ENCODE measurements at regions not wholly inside any gene's neighbourhood (a gene's known extent, or its start where the extent isn't known, plus 50 kb on each side); places are given as distances from the start of the nearest gene placed in this dataset.

DNA sequence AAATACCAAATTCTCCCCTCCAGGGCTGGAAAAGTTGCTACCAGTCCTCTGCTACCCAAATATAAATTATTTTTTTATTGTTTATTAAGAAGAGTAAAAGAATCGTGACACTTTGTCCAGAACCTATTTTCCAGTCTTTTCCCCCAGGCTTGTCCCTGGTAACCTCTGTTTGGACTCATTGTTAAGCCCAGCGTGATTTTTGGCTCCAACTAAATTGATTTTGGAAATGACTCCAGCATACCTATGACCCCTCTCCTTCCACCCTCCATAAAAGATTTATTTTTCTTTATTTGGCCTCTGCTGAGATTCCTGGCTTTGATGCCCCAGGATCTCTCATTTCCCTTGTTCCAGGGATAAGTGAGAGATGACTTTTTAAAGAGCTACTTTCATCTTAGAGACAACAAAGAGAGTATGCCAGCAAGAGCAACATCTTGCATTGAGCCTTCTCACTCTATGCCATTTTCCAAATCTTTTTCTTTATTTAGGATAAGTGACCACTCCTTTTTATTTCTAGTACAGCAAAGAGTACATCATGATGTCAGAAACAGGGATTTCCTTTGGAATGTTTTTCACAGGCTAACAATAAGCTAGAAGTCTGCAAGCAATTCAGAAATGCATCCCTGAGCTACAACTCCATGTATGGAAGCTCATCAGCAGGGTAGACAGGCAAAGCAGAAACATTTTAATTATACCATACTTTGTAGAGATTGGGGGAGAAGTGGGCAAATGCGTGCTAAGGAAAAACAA, 75.8 kb downstream of the DAD1 start:
- DNase-seq (ENCODE audit: insufficient read length, low spot score) (no peak), FAIRE-seq (no peak)
- TF ChIP-seq POLR2A (IDR thresholded peaks at IDR 0.05; ENCODE audit: low read depth, low read length), result no peak

DNA sequence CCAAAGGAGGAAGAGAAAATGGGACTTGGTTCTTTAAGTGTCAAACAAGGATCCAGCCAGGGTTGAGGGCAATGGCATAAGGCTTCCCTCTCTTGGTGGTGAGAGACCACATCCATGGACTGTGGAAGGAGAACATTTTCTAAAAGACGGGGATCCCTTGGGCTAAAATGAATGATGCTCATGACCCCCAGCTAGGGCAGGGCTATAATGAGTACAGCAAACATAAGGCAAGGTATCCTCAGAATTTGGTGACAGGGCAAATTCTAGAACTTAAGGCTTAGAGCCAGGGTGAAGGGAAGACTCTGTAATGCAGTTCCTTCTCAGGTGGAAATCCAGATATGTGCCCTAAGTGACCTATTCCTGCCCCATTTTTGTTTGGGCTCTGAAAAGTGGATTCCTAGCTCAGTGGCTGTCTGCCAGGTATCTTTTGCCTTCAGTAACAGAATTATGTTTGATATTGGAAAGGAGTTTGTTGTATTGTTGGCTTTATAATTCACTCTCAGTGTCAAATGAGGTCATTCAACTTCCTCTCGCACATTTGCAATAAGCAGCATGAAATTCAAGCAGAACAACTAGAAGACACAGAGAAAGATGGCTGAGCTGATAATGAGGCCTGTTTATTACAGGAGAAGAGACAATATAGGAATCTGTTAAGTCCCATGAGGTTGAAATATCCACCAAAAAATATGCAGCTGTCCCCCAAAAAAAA, 76.8 kb downstream of the DAD1 start:
- TF ChIP-seq POLR2A (IDR thresholded peaks at IDR 0.05; ENCODE audit: low read depth, low read length), result no peak
- no peak for DNase-seq (ENCODE audit: insufficient read length, low spot score)
- FAIRE-seq, result no peak

- FAIRE-seq, result no peak
Measured at GRCh38 chr14:22510527-22511110, 78.4 kb downstream of the DAD1 start.

GRCh38 chr14:22509751-22510300, 79.2 kb downstream of the DAD1 start:
- no peak for TF ChIP-seq POLR2A (IDR thresholded peaks at IDR 0.05; ENCODE audit: low read depth, low read length)
- FAIRE-seq (no peak), DNase-seq (ENCODE audit: insufficient read length, low spot score) (no peak)

More at GRCh38 chr14:22510527-22511110, 78.4 kb downstream of the DAD1 start:
- no peak for TF ChIP-seq POLR2A (IDR thresholded peaks at IDR 0.05; ENCODE audit: low read depth, low read length)
- no peak for DNase-seq (ENCODE audit: insufficient read length, low spot score)

DNA sequence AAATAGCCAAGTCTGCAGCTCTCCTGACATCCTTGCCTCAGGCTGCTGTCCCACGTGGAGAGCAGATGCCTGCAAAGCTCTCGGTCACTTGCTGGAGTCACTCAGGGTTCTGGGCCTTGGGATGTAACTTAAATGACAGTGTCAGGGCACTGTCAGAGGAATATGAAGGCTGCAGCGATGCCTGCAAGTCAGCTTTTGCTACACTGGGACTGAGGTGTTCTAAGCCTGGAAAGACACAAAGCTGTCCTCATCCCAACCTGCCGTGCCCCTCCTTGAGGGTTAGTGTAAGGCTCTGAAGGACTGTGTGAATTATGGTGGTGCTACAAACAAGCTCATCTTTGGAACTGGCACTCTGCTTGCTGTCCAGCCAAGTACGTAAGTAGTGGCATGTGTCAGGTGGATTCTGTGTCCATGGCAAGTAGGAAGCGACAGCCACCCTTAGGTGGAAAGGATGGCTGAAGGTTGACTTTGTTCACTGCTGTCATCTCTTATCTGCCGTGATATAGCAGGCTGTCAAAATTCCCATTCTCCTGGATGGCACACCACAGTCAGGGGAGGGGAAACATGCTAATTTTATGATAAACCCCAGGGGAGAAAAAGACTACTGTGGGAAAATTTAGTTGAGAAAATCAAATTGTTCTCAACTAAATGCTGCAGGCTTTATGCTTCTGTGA, 79.9 kb downstream of the DAD1 start:
- FAIRE-seq, result no peak
- no peak for DNase-seq (ENCODE audit: insufficient read length, low spot score)
- TF ChIP-seq POLR2A (IDR thresholded peaks at IDR 0.05; ENCODE audit: low read depth, low read length), result no peak

GRCh38 chr14:22508662-22509035, 80.4 kb downstream of the DAD1 start:
- TF ChIP-seq POLR2A (IDR thresholded peaks at IDR 0.05; ENCODE audit: low read depth, low read length), result no peak
- DNase-seq (ENCODE audit: insufficient read length, low spot score) (no peak), FAIRE-seq (no peak)

- FAIRE-seq (no peak), DNase-seq (ENCODE audit: insufficient read length, low spot score) (no peak)
- no peak for TF ChIP-seq POLR2A (IDR thresholded peaks at IDR 0.05; ENCODE audit: low read depth, low read length)
Measured at GRCh38 chr14:22508150-22508457, 80.9 kb downstream of the DAD1 start.

GRCh38 chr14:22506778-22507351, 82.2 kb downstream of the DAD1 start:
- DNase-seq (ENCODE audit: insufficient read length, low spot score) (no peak), FAIRE-seq (no peak)
- TF ChIP-seq POLR2A (IDR thresholded peaks at IDR 0.05; ENCODE audit: low read depth, low read length), result no peak

- no peak for DNase-seq (ENCODE audit: insufficient read length, low spot score)
- no peak for FAIRE-seq
- no peak for TF ChIP-seq POLR2A (IDR thresholded peaks at IDR 0.05; ENCODE audit: low read depth, low read length)
Measured at GRCh38 chr14:22506378-22506710, 82.7 kb downstream of the DAD1 start.

DNA sequence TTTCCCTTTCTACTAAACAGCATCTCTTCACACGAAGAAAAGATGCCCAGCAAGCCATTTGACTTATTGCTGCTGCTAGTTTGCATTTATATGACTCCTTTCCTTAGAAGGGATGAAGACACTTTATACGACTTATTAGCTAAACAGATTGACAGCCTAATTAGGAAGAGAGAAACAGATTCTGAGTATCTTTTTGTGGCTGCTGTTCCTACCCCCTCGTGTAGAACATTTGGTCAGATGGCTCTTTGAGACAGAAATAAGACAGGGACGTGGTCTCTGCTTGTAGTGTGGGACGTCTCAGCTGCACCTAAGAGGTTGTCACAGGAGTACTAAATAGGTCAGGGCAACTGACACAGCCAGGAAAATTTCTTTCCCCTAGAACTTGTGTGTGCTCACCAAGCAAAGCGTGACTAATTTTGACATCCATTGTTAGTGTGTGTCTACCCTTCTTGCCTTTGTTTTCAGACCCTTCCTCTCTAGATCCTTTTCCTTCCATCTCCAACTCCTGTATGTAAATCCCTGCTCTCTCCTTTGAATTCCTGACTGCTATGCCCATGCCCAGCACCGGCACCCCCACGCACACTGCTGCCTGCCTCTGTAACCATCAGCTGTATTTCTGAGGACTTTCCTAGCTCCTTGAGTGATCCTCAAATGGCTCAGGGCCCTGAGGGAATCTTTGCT, 83.2 kb downstream of the DAD1 start:
- TF ChIP-seq POLR2A (IDR thresholded peaks at IDR 0.05; ENCODE audit: low read depth, low read length), result no peak
- DNase-seq (ENCODE audit: insufficient read length, low spot score), result no peak
- no peak for FAIRE-seq

DNA sequence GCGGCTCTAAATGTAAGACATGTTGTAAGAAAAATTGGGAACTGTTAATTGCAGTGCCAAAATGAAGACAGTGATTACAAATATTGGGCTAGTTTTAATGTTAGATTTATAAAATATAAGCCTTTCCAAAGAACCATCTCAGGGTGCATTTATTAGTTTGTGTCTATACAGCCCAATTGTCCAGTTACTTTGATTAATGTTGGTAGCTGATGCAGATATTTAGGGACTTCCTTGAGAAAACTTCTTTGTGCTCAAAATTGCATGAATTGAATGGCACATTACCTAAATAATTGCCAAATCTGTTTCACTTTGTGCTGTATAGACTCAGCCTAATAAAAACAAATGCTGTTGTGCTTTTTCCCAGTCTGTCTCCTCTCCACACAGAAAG, 83.7 kb downstream of the DAD1 start:
- TF ChIP-seq POLR2A (IDR thresholded peaks at IDR 0.05; ENCODE audit: low read depth, low read length), result no peak
- DNase-seq (ENCODE audit: insufficient read length, low spot score), result no peak
- no peak for FAIRE-seq

- FAIRE-seq (no peak), DNase-seq (ENCODE audit: insufficient read length, low spot score) (no peak)
- no peak for TF ChIP-seq POLR2A (IDR thresholded peaks at IDR 0.05; ENCODE audit: low read depth, low read length)
Measured at GRCh38 chr14:22502551-22502950, 86.5 kb downstream of the DAD1 start.

- no peak for TF ChIP-seq POLR2A (IDR thresholded peaks at IDR 0.05; ENCODE audit: low read depth, low read length)
- FAIRE-seq (no peak), DNase-seq (ENCODE audit: insufficient read length, low spot score) (no peak)
Measured at GRCh38 chr14:22502007-22502406, 87.0 kb downstream of the DAD1 start.
